RWPE2 (cell line): ENCODE measurements at regions not wholly inside any gene's neighbourhood (a gene's known extent, or its start where the extent isn't known, plus 50 kb on each side); places are given as distances from the start of the nearest gene placed in this dataset.

Experiments
- ATAC-seq: fragments of 200-7000 bp; cut with Tn5 transposase; 3 replicates; pipeline ENCODE4 v1.9.1; 2021; ENCODE audit warnings: low read depth
- DNase-seq: peaks from one replicate; pipeline ENCODE4 v3.0.0-alpha.2; 2020; ENCODE audit warnings: low spot score
- H3K27ac ChIP-seq: fragments of 450-650 bp; 2 replicates; pipeline ENCODE4 v1.5.1; 2017; ENCODE audit warnings: mild to moderate bottlenecking; ENCODE audit not compliant: poor library complexity, severe bottlenecking
- H3K27me3 ChIP-seq: fragments of 250-450 bp; sonication (Bioruptor Pico); 2 replicates; pipeline ENCODE4 v1.5.1; 2021; ENCODE audit warnings: mild to moderate bottlenecking, moderate library complexity; ENCODE audit not compliant: insufficient read depth, poor library complexity, severe bottlenecking
- H3K36me3 ChIP-seq: fragments of 250-450 bp; sonication (Bioruptor Pico); 2 replicates; pipeline ENCODE4 v1.5.1; 2020; ENCODE audit warnings: low read depth, mild to moderate bottlenecking, moderate library complexity
- H3K4me1 ChIP-seq: fragments of 250-450 bp; sonication (Bioruptor Pico); 2 replicates; pipeline ENCODE4 v1.5.1; 2021; ENCODE audit warnings: mild to moderate bottlenecking, moderate library complexity; ENCODE audit not compliant: insufficient read depth, poor library complexity, severe bottlenecking
- H3K4me3 ChIP-seq: fragments of 250-450 bp; sonication (Bioruptor Pico); 2 replicates; pipeline ENCODE4 v1.5.1; 2021; ENCODE audit warnings: mild to moderate bottlenecking, moderate library complexity; ENCODE audit not compliant: severe bottlenecking
- H3K9me3 ChIP-seq: fragments of 250-450 bp; sonication (Bioruptor Pico); 2 replicates; pipeline ENCODE4 v1.5.1; 2021; ENCODE audit warnings: mild to moderate bottlenecking, moderate library complexity; ENCODE audit not compliant: severe bottlenecking
- CTCF ChIP-seq: fragments of 450-650 bp; IDR thresholded peaks from one replicate; pipeline ENCODE4 v1.5.1; 2017; ENCODE audit warnings: mild to moderate bottlenecking, moderate library complexity; ENCODE audit not compliant: poor library complexity, severe bottlenecking

GRCh38 chr1:90356991-90357390 is 360.1 kb downstream of the BARHL2 start:
- H3K27ac ChIP-seq: no peak overlapping the region
- no peaks in the 10 kb centered on the region for H3K9me3 ChIP-seq
- H3K27me3 ChIP-seq: no peaks in the 10 kb centered on the region
- ATAC-seq (no peak), DNase-seq (no peak)
- H3K36me3 ChIP-seq: no peaks in the 10 kb centered on the region
- no peak for TF ChIP-seq CTCF
- no peaks in the 10 kb centered on the region for H3K4me1 ChIP-seq
- H3K4me3 ChIP-seq: no peak overlapping the region

- TF ChIP-seq CTCF: no peak
- no peak overlapping the region for H3K4me3 ChIP-seq
- H3K9me3 ChIP-seq: no peaks in the 10 kb centered on the region
- H3K27ac ChIP-seq: no peak overlapping the region
- H3K27me3 ChIP-seq: no peaks in the 10 kb centered on the region
- ATAC-seq: no peak
- no peak for DNase-seq
- no peaks in the 10 kb centered on the region for H3K36me3 ChIP-seq
- H3K4me1 ChIP-seq: no peaks in the 10 kb centered on the region
Observed at GRCh38 chr1:90356101-90356500, 361.0 kb downstream of the BARHL2 start.

- TF ChIP-seq CTCF: no peak
- ATAC-seq: no peak
- no peak for DNase-seq
Observed at GRCh38 chr1:90354704-90355103, 359.8 kb downstream of the ZNF326 start.

GRCh38 chr1:90351019-90351418 is 356.1 kb downstream of the ZNF326 start:
- H3K4me3 ChIP-seq: no peak overlapping the region

More at GRCh38 chr1:90354704-90355103, 359.8 kb downstream of the ZNF326 start:
- H3K36me3 ChIP-seq: no peaks in the 10 kb centered on the region
- no peaks in the 10 kb centered on the region for H3K9me3 ChIP-seq
- H3K27me3 ChIP-seq: no peaks in the 10 kb centered on the region
- H3K27ac ChIP-seq: no peak overlapping the region
- H3K4me3 ChIP-seq: no peak overlapping the region
- H3K4me1 ChIP-seq: no peaks in the 10 kb centered on the region

GRCh38 chr1:90349510-90349909 is 354.6 kb downstream of the ZNF326 start:
- no peaks in the 10 kb centered on the region for H3K27me3 ChIP-seq
- no peaks in the 10 kb centered on the region for H3K9me3 ChIP-seq
- H3K27ac ChIP-seq: no peak overlapping the region
- H3K4me1 ChIP-seq: no peaks in the 10 kb centered on the region
- TF ChIP-seq CTCF: no peak
- no peak for DNase-seq
- no peak for ATAC-seq
- no peaks in the 10 kb centered on the region for H3K36me3 ChIP-seq
- H3K4me3 ChIP-seq: no peak overlapping the region

More at GRCh38 chr1:90351019-90351418, 356.1 kb downstream of the ZNF326 start:
- TF ChIP-seq CTCF: no peak
- Histone ChIP-seq H3K36me3 (no peaks in the 10 kb centered on the region), H3K27ac (no peak overlapping the region), H3K27me3 (no peaks in the 10 kb centered on the region), H3K9me3 (no peaks in the 10 kb centered on the region), H3K4me1 (no peaks in the 10 kb centered on the region)
- DNase-seq (no peak), ATAC-seq (no peak)
